GM21529 (cell line): ENCODE measurements at regions not wholly inside any gene's neighbourhood (a gene's known extent, or its start where the extent isn't known, plus 50 kb on each side); places are given as distances from the start of the nearest gene placed in this dataset.
"Not testable (repeated sequence)": the region's sequence is repeated elsewhere in the genome, so short reads cannot be mapped to it uniquely, and the experiment has no call there.

Experiments used
- ATAC-seq: cut with Tn5 transposase; IDR thresholded peaks from one replicate; pipeline ENCODE4 v1.9.1; 2021; ENCODE audit not compliant: unreplicated experiment

DNA sequence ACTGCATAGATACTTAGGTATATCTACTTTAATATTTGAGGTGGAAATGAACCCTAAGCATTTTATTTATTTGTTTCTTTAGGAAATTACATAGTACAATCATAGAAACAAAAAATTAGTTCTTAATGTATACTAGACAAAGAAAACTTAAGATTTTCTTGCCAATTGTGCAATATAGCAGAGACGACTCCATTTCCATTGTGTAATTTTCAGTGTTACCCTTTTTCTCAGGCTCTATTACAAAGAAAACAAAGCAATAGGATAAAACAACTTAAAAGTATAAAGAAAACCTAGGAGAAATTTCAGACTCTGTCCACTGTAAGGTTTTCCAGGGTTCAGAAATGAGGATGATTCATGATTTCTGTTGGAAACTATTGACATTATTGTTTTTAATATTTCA lies 89.0 kb upstream of the SERTAD2 start:
- ATAC-seq = no peak

DNA sequence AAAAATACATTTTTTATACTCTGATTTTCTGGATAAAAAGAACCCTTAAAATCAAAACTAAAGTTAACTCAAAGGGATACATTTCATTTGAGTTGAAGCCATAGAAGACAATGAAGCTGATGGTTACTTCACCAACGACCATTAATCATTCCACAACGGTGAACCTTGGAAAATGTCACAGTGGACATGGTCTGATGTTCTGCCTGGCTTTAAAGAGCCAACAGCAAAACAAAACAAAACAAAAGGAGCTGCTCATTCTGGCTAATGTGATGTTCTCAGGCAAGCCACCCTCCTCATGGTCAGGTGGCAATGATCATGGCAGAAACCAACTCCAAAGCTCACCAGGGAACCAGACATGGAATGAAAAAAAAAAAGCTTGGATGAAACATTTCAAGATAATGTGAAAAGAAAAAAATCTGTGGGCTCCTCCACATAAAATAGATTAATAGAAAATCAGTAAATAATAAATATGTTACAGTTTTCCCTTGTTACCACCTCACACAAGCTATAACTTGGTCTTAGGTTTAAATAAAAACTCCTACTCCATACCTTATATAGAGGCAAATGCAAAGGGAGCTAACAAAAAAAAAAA lies 90.1 kb upstream of the SERTAD2 start:
- no peak for ATAC-seq

DNA sequence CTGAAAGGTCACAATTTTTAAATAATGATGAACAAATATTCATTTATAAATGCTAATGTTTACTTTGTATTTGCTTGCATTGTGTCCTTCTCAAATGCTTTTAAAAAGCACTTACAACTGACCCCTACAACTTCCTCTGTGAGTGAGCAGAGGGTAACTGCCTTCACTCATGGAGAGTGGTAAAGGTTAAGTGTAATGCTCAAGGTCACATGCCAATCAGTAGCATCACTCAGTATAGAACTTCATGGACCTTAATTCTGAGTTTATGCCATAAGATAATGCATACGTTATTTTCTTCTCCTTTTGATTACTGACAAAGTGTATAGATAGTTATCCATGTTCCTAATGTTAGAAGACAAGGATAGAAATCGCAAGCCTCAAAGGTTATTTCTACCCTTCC lies 91.8 kb upstream of the SERTAD2 start:
- no peak for ATAC-seq

DNA sequence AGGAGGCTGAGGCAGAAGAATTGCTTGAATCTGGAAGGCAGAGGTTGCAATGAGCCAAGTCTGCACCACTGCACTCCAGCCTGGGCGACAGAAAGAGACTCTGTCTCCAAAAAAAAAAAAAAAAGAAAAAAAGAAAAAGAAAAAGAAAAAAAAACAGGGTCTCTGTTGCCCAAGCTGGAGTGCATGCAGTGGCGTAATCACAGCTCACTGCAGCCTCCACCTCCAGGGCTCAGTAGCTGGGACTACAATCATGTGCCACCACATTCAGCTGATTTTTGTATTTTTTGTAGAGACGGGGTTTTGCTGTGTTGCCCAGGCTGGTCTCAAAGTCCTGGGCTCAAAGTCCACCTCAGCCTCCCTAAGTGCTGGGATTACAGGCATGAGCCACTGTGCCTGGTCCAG lies 94.0 kb upstream of the SERTAD2 start:
- ATAC-seq = not testable (repeated sequence)

DNA sequence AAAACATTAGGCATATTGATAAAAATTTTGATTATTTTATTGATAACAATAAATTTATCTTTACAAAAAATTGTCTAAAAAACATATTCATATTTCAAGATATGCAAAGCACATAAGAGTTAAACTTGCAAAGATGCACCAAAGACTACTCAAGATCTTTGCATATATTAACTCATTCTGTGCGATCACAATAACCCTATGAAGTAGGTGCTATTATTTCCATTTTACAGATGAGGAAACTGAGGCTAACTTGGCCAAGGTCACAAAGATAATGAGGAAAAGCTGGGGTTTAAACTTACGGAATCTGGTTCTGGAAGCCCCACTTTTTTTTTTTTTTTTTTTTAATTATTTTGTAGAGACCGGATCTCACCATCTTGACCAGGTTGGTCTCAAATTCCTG lies 94.4 kb upstream of the SERTAD2 start:
- ATAC-seq = no peak

DNA sequence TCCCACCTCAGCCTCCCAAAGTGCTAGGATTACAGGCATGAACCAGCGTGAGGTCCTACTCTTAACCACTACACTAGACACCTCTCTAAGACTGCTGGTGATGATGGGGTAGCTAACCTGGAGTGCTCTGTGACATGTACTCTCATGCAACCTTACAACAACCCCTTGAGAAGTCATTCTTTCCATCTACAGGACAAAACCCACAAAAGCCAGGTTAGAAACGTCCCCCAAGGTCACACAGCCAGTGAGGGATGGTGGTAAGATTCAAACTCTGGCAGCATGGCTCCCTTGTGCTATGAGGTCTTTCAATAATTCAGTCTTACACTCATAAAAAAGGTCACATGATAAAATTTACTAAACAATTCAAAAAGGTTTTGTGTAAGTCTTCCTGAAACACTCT lies 94.8 kb upstream of the SERTAD2 start:
- ATAC-seq = no peak

DNA sequence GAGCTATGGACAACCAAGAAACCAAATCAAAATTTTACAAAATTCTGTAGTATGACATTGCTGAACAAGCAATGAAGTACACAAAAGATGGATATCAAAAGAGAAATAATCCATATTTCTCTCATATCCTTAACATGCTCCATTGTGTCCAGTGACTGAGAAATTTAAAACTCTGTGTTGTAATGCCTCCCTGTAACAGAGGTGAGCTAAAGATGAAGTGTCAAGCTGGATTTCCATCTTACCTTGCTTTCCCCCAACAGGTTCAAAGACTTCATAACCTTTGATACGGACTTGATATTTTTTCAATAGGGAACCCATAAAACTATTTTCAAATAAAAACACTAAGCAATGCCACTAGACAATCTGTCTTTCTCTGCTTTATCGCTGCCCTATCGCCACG lies 95.7 kb upstream of the SERTAD2 start:
- no peak for ATAC-seq

DNA sequence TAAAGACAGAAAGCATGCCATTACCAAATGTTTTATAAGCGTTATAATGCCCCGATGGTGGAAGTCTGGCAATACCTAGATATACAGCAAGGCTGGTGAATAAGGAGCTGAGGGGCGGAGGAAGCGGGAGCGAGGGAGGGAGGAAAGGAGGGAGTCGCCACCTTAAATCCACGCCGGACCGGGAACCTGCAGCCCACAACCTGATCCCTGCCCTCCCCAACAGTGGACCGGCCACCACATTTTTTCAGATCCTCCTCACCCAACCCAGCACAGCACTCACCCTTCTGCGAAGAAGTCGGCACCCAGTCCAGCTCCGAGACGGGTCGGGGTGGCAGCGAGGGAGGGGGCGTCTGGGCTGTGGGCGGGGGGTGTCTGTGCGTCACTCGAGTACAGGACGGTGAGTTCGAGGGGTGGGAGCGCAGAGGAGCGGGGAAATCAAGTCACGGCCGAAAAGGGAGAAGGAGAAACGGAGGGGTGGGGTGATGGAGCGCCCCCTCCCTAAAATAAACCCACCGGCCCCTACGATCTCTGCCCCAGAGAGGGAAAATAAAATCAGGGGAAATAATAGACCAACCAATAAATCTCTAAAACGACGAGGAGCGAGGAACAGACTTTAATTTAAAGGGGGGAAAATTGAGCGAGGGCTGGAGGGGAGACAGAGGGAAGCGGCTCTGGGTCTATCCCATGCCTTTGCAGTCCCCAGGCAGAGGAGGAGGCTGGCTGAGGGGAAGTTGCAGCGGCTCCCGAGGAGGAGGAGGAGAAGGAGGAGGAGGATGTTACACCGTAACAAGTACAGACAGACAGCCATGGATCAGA lies 96.5 kb upstream of the SERTAD2 start:
- no peak for ATAC-seq

DNA sequence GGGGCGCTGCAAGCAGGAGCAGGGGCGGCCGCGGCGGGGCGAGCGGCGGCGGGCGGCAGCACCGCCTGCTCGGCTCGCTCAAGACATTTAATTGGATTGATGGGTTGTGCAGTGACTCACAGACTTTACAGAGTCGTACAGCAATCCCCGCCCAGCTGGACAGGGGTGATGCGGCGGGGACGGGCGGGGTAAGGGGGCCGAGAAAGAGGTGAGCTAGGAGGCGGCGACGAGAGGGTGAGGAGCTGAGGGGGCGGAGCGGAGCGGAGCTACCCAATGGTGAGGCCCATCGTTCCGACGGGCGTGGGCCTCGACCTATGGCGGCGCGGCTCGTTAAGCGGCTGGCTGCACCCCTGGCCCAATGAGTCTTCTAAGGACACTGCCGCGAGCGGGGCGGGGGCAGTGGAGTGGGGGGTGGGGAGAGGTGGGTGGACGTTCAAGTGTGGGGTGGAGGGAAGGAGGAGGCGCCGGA lies 97.1 kb upstream of the SERTAD2 start:
- peak; percentile 85 for ATAC-seq

DNA sequence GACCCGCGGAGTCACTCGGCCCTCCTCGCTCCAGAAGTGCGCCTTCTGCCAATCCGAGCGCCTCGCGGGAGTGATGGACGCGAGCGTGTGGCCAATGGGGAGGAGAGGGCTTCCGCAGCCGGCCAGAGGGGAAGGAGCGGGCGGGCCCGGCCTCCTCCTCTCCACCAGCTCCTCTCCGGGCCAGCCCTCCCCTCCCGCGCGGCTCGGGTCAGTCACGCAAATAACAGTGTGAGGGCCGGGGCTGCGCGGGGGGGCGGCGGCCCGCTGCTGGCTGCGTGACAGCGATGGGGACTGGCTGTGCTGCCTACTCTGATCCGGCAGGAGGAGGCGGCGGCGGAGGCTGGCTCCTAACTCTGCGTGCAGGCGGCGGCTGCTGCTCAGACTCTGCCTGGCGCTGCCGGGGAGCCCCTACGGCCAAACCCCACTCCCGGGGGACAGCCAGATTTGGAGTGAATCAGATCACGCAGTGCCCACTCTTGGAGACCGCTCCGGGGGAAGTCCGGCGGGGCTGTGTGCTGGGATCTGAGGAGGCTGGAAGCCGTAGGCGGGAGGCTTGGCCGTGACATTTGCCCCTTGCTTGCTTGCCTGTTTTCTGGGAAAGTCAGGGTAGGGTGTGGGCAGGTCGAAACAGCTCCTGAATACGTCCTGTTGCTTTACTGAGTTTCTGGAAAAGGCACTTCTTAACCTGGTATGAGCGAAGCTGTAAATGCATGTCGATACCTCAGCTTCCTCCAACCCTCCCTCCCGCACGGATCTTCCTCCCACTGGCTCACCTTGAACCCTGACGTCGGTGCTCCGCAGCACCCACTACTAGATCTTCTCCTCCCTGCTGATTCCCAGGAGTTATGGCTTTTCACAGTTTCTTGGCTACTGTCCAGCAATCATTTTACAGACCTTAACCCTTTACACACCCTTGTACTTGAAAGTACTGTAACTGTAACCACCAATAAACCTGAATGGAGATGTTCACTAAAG lies 97.9 kb upstream of the SERTAD2 start:
- peak; percentile 79 for ATAC-seq

DNA sequence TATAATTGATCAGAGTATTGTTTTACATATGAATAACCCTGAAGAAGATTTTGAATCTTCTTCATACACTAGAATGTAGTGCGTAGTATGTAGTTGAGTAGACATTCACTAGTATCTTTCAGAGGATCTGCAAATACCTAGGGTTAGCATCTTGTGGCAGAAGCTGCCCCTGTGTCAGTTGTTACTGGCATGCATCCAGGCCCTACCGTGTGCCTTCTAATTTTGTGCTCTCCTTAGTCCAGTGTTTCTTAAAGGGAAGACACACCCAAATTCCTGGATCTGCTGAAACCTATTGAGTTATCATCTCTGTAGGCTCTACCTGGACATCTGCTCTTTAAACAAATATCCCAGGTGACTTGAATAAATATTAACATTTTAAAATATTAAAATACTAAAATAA lies 99.7 kb upstream of the SERTAD2 start:
- no peak for ATAC-seq

DNA sequence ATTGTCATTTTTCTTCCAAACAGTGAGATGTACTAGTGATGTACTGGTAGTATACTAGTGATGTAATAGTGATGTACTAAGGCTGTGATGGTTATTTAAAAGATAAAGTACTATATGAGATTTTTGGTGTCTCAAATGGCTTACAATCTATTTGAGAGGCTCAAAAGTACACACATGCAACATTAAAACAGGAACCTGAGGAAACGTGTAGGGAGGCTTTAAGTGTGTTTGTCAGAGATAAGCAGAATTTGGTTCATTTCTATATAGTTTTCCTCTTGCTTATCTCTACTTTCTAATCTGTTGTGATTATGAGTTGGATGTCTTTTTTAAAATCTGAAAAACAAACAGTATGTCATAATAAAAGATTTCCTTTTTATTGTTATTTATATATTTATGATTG lies 100.9 kb upstream of the SERTAD2 start:
- no peak for ATAC-seq

DNA sequence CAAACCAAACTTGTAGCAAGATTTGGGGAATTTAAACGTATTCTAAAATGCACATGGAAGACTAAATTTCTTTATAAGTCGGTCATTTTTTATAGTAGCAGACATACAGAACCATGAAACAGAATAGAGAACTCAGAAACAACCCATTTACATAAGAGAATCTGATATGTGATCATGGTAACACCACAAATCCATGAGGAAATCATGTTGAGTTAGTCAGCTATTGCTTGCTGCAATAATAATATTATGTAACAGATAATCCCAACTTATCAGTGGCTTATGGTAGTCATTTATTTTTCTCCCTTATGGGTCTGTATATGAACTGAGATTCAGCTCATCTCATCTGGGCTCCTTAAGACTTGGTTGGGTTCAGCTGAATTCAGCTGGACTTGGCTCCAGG lies 103.4 kb upstream of the SERTAD2 start:
- no peak for ATAC-seq

DNA sequence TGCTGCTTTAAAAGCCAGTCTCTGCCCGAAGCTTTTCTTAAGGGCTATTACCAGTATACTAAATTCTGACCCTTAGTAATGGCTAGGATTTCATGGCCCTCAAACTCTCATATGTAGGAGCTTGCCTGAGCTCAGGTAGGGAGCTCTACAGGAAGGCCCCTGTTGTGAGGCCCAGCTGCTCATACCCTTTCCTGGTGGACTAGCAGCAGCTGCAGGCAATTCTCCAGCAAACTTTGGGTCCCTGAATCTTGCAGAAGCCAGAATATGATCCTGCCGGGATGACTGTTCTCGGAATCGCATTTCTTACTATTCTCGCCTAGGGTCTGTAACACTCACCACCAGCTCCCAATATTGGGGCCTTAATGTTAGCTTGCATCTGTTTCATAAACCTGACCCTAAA lies 106.4 kb upstream of the SERTAD2 start:
- ATAC-seq = no peak

DNA sequence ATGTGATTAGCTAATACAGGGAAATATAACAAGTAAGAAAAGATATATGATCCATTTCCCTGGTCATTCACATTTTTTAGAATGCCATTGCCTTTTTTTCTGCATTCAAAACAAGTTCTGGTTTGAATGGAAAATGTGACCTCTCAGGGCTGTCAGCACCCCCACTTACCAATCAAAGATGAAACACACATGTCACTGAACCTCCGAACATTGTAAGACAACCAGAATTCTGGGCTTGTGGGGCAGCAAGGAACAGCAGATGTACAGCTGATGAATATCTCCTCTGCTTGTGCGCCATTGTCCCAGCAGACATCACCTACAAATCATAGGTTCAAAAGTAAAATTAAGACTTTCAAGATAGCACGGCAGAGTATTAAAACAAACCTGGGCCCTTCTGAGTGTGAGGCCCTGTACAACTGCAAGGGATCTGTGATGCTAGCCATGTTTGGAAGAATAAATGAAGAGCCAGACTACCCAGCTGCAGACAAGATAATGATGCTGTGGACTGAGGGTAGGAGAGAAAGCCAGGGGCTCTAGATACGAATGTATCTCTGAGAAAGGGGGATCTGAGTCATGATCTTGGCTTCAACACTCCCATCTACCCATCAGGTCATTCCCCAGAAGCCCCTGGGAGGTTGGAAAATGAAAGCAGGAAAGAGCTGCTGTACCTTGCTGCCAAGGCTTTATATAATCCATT lies 108.7 kb upstream of the SERTAD2 start:
- no peak for ATAC-seq

DNA sequence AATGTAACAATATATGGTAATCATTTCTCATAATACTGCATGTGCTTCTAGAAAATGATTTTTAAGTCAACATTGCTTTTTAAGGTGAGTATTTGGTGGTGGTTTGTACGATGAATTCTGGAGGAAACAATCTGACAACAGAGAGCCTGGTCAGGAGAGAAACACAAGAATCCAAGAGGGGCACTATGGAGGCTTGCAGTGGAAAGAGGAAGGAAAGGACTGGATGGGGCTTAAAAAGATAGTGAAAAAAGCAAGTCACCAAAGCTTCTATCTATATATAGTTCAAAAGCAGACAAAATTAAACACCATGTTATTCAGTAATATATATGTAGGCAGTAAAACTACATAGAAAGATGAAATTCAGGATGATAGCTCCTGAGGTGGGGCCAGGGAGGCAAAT lies 109.4 kb upstream of the SERTAD2 start:
- ATAC-seq = no peak

DNA sequence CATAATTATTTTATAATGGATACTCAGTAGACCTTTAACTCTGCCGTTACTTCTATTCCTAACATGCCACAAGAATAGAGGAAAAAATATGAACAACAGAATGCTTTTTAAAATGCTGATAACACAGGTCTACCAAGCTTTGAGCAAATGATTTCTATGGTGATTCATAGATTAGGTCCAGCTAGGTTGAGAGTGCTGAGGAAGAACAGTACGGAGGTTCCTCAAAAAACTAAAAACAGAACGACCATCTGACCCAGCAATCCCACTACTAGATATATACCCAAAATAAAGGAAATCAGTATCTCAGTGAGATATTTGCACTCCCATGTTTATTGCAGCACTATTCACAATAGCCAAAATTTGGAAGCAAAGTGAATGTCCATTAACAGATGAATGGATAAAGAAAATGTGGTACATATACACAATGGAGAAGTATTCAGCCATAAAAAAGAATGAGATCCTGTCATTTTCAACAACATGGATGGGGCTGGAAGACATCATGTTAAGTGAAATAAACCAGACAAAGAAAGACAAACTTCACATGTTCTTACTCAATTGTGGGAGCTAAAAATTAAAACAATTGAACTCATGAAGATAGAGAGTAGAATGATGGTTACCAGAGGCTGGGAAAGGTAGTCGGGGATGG lies 111.6 kb upstream of the SERTAD2 start:
- no peak for ATAC-seq

DNA sequence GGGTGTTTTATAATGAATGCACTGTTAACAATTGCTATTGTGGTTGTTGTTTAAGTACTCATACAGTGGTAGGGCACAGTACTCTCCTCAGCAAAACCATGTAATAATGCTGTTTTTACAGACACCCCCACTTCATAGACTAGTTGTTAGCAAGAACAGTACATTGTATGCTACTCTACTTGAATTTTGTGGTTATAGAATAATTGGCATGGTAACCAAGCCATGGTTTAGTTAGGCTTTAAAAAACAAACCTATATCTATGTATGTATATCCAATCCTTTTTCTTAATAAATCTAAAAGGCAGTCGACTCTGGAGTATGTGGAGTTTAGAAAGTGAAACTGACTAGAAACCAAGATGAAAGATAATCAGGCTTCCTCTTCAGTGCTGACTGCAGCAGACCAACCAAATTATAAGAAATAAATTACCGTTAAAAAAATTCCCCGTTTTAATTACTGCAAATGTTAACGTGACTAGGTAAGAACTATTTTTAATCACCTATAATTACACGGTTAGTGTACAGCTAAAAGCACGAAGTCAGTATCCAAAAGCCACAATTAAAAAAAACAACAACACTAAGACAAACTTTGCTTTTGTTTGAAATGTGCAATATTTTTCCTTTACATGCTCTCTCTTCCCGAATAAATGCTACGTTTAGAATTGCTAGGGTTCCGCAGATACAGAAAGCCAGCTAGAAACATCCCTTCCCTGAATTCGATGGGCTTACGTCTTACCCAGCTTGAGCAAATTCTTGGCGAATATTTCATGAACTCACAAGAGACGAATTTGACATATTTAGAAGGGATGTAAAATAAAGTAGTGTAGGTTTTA lies 113.3 kb upstream of the SERTAD2 start:
- peak; percentile 48 for ATAC-seq

DNA sequence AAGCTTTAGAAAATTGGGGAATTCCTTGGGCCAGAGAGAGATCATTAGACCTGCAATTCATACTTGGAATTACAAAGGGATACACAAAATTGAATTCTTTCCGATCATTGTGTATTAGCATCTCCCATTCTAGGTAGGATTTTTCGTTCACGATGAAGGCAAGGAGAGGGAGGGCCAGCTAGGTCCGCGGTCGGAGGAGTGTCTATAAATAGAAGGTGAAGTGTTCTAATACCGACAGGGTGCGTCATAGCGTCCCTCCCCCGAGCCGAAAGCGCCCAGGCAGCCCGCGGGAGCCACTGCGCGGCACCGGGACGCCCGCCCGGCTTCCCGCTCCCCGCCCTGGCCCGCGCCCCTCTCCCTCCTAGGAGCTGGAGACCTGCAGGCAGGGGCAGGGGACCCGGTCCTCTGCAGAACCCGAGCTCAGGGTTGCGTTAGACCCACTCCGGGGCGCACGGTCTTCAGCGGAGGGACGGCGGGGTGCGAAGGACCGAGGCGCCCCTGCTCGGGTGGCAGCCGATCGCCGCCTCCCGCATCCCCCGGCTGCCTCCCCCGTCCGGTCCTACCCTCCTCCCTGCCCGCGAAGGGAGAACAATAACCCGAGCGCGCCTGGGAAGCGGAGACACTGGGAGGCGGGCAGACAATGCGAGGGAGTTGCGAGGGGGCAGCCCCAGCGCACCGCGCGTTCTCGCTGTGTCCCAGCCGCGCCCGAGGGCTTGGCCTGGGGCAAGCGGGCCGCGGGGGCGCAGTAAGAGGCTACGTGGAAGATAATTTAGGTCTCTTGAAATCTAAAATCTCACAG lies 114.2 kb upstream of the SERTAD2 start:
- peak; percentile 90 for ATAC-seq
